Ishikawa (cell line): ENCODE measurements at regions not wholly inside any gene's neighbourhood (a gene's known extent, or its start where the extent isn't known, plus 50 kb on each side); places are given as distances from the start of the nearest gene placed in this dataset.

Source experiments
- CEBPB ChIP-seq: IDR thresholded peaks from 2 replicates; pipeline ENCODE4 v1.6.1; 2012
- CREB1 ChIP-seq: IDR thresholded peaks from 2 replicates; pipeline ENCODE4 v1.6.1; 2012; ENCODE audit warnings: low read depth
- EGR1 ChIP-seq: IDR thresholded peaks from 2 replicates; pipeline ENCODE4 v1.6.1; 2012
- EP300 ChIP-seq: IDR thresholded peaks from 2 replicates; pipeline ENCODE4 v1.6.1; 2012; ENCODE audit warnings: borderline replicate concordance
- FOXM1 ChIP-seq: IDR thresholded peaks from 2 replicates; pipeline ENCODE4 v1.6.1; 2012; ENCODE audit warnings: low read depth, borderline replicate concordance
- MAX ChIP-seq: IDR thresholded peaks from 2 replicates; pipeline ENCODE4 v1.6.1; 2012
- NFIC ChIP-seq: IDR thresholded peaks from 2 replicates; pipeline ENCODE4 v1.6.1; 2012
- RAD21 ChIP-seq: IDR thresholded peaks from 2 replicates; pipeline ENCODE4 v1.6.1; 2012; ENCODE audit warnings: low read depth
- REST ChIP-seq: IDR thresholded peaks from 2 replicates; pipeline ENCODE4 v1.6.1; 2012; ENCODE audit warnings: low read depth, mild to moderate bottlenecking
- TAF1 ChIP-seq: IDR thresholded peaks from 2 replicates; pipeline ENCODE4 v1.6.1; 2012; ENCODE audit warnings: low read depth, mild to moderate bottlenecking
- TCF12 ChIP-seq: IDR thresholded peaks from 2 replicates; pipeline ENCODE4 v1.6.1; 2012; ENCODE audit warnings: low read depth
- TEAD4 ChIP-seq: IDR thresholded peaks from 2 replicates; pipeline ENCODE4 v1.6.1; 2012
- USF1 ChIP-seq: IDR thresholded peaks from 2 replicates; pipeline ENCODE4 v1.6.1; 2012
- YY1 ChIP-seq: IDR thresholded peaks from 2 replicates; pipeline ENCODE4 v1.6.1; 2012; ENCODE audit warnings: low read depth
- ZBTB7A ChIP-seq: IDR thresholded peaks from 2 replicates; pipeline ENCODE4 v1.6.1; 2012; ENCODE audit warnings: low read depth

- TF ChIP-seq REST (no peak), CREB1 (no peak), USF1 (no peak), MAX (no peak), FOXM1 (no peak), ZBTB7A (no peak), TAF1 (no peak), TEAD4 (no peak), EGR1 (no peak), CEBPB (no peak), EP300 (no peak), NFIC (no peak), TCF12 (no peak), RAD21 (no peak), YY1 (no peak)
Observed at GRCh38 chr1:38291336-38291735, 244.7 kb upstream of the POU3F1 start.

GRCh38 chr1:38289034-38289433, 242.4 kb upstream of the POU3F1 start:
- TF ChIP-seq EP300: no peak

- TF ChIP-seq NFIC: no peak
- TF ChIP-seq MAX: no peak
- TF ChIP-seq TAF1: no peak
- no peak for TF ChIP-seq CREB1
- TF ChIP-seq RAD21: no peak
- TF ChIP-seq ZBTB7A: no peak
- no peak for TF ChIP-seq YY1
- no peak for TF ChIP-seq TCF12
- TF ChIP-seq TEAD4: no peak
- no peak for TF ChIP-seq REST
- no peak for TF ChIP-seq FOXM1
- TF ChIP-seq EGR1: no peak
- no peak for TF ChIP-seq USF1
- no peak for TF ChIP-seq EP300
- no peak for TF ChIP-seq CEBPB
Observed at GRCh38 chr1:38287547-38287946, 241.0 kb upstream of the POU3F1 start.

GRCh38 chr1:38287036-38287435, 240.4 kb upstream of the POU3F1 start:
- TF ChIP-seq FOXM1 (no peak), CREB1 (no peak)

GRCh38 chr1:38285807-38286530, 239.4 kb upstream of the POU3F1 start:
- no peak for TF ChIP-seq FOXM1
- TF ChIP-seq CEBPB: no peak
- TF ChIP-seq YY1: no peak
- TF ChIP-seq MAX: no peak
- TF ChIP-seq REST: no peak
- no peak for TF ChIP-seq EP300
- TF ChIP-seq CREB1: no peak
- no peak for TF ChIP-seq NFIC
- TF ChIP-seq TCF12: no peak
- TF ChIP-seq EGR1: no peak
- no peak for TF ChIP-seq TEAD4
- no peak for TF ChIP-seq ZBTB7A
- no peak for TF ChIP-seq TAF1
- TF ChIP-seq RAD21: no peak
- no peak for TF ChIP-seq USF1
